Activated CD8-positive, alpha-beta memory T cell treated with anti-CD3 and anti-CD28 coated beads, Interleukin-2, amount 10 ng/mL, durations not matched to agents 7 days and 5 days (primary cell): ENCODE measurements at regions not wholly inside any gene's neighbourhood (a gene's known extent, or its start where the extent isn't known, plus 50 kb on each side); places are given as distances from the start of the nearest gene placed in this dataset.

Experiments used
- ATAC-seq: fragments of 150-1000 bp; cut with Tn5 transposase; one replicate; pipeline ENCODE4 v1.10.0; 2021; ENCODE audit warnings: moderate library complexity
- CTCF ChIA-PET: fragments of 350-600 bp; sonication (Branson Sonifier 250); formaldehyde crosslinking; loops from one replicate; lab custom pipeline; 2021; ENCODE audit warnings: antibody characterized with exemption; lab: Charles Lee
- DNase-seq: peaks from one replicate; pipeline ENCODE4 v3.0.0-alpha.2; 2020
- H3K27ac Mint-ChIP-seq: one replicate; pipeline ENCODE4 v1.8.0; 2021; ENCODE audit warnings: mild to moderate bottlenecking, mixed read lengths
- H3K27me3 Mint-ChIP-seq: one replicate; pipeline ENCODE4 v1.8.0; 2021; ENCODE audit warnings: mixed read lengths
- H3K36me3 Mint-ChIP-seq: one replicate; pipeline ENCODE4 v1.8.0; 2021; ENCODE audit warnings: mild to moderate bottlenecking, mixed read lengths
- H3K4me1 Mint-ChIP-seq: one replicate; pipeline ENCODE4 v1.8.0; 2021; ENCODE audit warnings: mixed read lengths
- H3K4me3 Mint-ChIP-seq: one replicate; pipeline ENCODE4 v1.8.0; 2021; ENCODE audit warnings: mild to moderate bottlenecking, moderate library complexity, mixed read lengths
- H3K9me3 Mint-ChIP-seq: one replicate; pipeline ENCODE4 v1.8.0; 2022; ENCODE audit warnings: low read depth, mixed read lengths

DNA sequence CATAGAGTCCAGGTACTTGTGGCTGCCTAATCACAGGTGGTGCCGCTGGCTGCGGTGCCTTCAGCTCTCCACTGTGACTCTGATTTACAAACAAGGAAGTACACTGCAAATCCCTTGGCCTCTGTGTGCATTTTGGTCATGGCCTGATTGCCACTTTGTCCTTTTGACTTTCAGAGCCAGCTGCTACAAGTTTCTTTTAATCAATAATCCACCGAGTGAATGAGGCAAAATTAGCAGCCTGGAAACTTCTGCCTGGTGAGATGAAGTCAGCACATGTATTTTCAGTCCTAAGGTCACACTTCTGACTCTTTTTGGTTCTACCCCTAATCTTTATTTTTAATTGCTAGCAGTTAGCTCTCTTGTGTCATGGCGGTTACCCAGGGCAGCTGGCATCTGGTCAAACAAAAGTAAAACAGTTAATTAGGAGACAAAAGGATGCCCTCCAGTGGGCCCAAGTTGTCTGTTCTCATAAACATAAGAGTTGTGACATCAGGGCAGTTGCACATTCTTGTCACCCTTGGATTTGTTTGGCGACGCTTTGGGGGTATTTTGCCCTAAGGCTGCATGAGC, 62.3 kb upstream of the LNX1 start:
- peaks cover 2% of the 10 kb centered on the region for H3K27me3 Mint-ChIP-seq
- no peak for DNase-seq
- H3K36me3 Mint-ChIP-seq, result no peaks in the 10 kb centered on the region
- no peak for ATAC-seq
- CTCF ChIA-PET, result no interaction called here
- no peak overlapping the region for H3K4me3 Mint-ChIP-seq
- no peak overlapping the region for H3K27ac Mint-ChIP-seq
- no peaks in the 10 kb centered on the region for H3K9me3 Mint-ChIP-seq
- H3K4me1 Mint-ChIP-seq, result no peaks in the 10 kb centered on the region

DNA sequence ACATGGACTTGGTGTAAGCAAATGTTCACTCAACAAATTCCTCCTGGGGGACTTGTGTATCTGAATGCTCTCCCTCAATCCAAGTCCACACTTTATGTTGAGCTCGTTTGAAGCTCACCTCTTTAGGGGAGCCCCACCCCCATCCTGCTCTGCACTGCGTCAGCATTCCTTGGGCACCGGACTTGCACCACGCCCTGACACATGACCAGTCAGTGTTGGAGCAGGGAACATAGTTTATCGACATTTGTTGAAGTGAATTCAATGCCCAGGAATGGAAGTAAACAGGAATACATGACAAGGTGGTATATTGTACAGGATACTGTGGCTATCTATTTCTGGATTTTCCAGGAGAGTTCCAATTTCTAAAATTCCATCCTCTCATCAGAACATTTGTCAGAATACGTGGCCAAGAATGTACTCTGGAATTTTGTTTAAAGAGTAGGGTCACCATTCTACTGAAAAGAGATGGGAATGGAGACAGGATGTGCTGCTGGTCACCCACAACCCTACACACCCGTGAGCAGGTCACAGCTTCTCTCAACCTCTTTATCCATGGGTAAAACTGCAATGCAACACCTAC, 60.0 kb upstream of the LNX1 start:
- Mint-ChIP-seq H3K36me3 (no peaks in the 10 kb centered on the region), H3K9me3 (no peaks in the 10 kb centered on the region), H3K4me3 (no peak overlapping the region), H3K27me3 (peaks cover 3% of the 10 kb centered on the region), H3K27ac (no peak overlapping the region), H3K4me1 (no peaks in the 10 kb centered on the region)
- DNase-seq (no peak), ATAC-seq (no peak)
- CTCF ChIA-PET, result interaction anchor here (1.2 kb wide), 1 partner anchor 583 kb away, joined by 3 read pairs; no protein-coding TSS in a partner anchor

DNA sequence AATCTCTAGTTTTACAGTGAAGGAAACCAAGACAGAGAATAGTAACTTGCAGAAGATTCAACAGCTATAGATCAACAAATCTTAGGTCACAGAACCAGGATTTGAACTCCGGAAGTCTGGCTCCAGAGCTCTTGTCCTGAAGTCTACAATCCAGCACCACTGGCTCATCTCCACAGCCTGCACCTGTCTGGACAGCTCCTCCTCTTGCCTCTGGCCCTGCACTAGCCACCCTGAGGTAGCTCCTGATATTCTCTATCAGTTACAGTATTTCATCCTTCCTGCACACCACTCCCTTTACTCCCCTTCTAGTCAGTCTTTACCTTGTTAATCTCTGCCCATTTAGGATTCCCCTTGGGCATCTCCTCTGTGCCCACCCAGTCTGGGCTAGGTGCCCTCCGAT, 58.1 kb upstream of the LNX1 start:
- Mint-ChIP-seq H3K27ac (no peak overlapping the region), H3K4me3 (no peak overlapping the region), H3K27me3 (peaks cover 3% of the 10 kb centered on the region), H3K36me3 (no peaks in the 10 kb centered on the region), H3K9me3 (no peaks in the 10 kb centered on the region), H3K4me1 (no peaks in the 10 kb centered on the region)
- CTCF ChIA-PET, result no interaction called here
- DNase-seq (no peak), ATAC-seq (no peak)

DNA sequence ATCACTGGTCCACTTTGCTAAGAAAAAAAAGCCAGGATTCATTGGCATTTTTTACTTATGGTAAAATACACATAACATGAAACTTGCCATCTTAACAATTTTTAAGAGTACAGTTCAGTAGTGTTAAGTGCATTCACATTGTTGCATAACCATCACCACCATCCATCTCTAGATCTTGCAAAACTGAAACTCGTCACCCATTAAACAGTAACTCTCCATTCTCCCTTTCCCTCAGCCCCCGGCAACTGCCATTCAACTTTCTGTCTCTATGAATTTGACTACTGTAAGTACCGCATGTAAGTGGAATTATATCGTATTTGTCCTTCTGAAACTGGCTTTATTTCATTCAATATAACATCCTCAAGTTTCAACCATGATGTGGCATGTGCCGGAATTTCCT, 56.3 kb upstream of the LNX1 start:
- no peaks in the 10 kb centered on the region for H3K36me3 Mint-ChIP-seq
- CTCF ChIA-PET, result no interaction called here
- no peak overlapping the region for H3K27ac Mint-ChIP-seq
- no peaks in the 10 kb centered on the region for H3K4me1 Mint-ChIP-seq
- ATAC-seq (no peak), DNase-seq (no peak)
- H3K27me3 Mint-ChIP-seq, result peaks cover 2% of the 10 kb centered on the region
- H3K4me3 Mint-ChIP-seq, result no peak overlapping the region
- no peaks in the 10 kb centered on the region for H3K9me3 Mint-ChIP-seq

DNA sequence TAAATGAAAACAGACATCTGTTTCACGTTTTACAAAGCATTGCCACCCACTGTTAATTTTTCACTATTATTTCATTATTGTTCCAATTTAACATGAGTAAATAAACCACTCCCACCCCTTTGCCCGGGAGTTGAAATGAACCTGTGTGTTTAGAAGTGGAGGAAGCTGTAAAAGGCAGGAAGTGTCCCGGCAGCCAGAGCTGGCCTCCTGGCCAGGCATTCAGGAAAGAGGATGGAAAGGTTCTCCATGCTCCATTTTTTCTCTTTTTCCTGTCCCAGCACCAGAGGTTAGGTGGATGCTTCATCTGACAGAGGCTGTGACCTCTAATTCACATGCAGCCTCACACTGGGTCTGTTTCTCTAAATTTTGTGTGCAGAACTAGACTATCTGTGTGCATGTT, 55.5 kb upstream of the LNX1 start:
- Mint-ChIP-seq H3K36me3 (no peaks in the 10 kb centered on the region), H3K9me3 (no peaks in the 10 kb centered on the region), H3K4me1 (no peaks in the 10 kb centered on the region), H3K27ac (no peak overlapping the region), H3K27me3 (peaks cover 2% of the 10 kb centered on the region), H3K4me3 (no peak overlapping the region)
- DNase-seq (no peak), ATAC-seq (no peak)
- CTCF ChIA-PET, result no interaction called here

DNA sequence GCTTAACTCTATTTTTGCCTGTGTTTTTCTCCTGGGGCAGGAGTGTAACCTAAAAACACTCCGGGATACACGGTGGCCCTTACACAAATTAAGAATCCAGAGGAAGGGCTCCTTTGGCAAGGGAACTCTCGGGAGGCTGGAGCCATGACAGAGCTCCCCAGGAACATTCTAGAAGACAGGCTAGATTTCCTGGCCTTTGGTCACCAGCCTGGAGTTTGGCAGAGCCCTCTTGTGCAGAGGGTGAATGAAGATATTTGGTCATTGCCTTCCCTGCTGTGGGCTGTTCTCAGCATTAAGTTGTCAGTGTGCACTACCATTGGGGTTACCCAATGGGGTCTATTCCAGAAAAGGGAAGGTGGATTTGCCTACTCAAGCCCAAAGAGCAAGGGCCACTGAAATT, 53.8 kb upstream of the LNX1 start:
- H3K27me3 Mint-ChIP-seq, result peaks cover 2% of the 10 kb centered on the region
- DNase-seq (no peak), ATAC-seq (no peak)
- no peak overlapping the region for H3K4me3 Mint-ChIP-seq
- no peaks in the 10 kb centered on the region for H3K9me3 Mint-ChIP-seq
- no peaks in the 10 kb centered on the region for H3K4me1 Mint-ChIP-seq
- H3K36me3 Mint-ChIP-seq, result no peaks in the 10 kb centered on the region
- CTCF ChIA-PET, result no interaction called here
- H3K27ac Mint-ChIP-seq, result no peak overlapping the region

DNA sequence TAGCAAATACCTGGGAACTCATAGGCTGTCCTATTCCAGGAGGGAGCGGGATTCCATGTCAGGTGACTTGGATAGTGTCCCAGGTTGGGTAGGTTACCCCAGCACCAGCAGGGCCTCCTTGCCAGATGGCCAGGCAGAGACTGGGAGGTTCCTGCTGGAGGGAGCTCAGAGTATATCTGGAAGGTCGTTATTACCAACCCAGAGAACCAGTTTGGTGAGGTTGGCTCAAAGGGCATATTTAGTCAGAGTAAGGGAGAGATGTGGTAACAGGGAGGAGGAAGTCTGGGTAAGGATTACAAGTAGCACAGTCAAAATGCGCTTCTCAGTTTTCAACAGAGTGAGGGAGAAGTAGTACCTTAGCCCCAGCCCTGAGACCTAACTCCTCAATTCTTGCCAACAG, 53.3 kb upstream of the LNX1 start:
- Mint-ChIP-seq H3K27ac (no peak overlapping the region), H3K4me3 (no peak overlapping the region), H3K4me1 (no peaks in the 10 kb centered on the region), H3K9me3 (no peaks in the 10 kb centered on the region), H3K27me3 (peaks cover 2% of the 10 kb centered on the region), H3K36me3 (no peaks in the 10 kb centered on the region)
- no peak for DNase-seq
- ATAC-seq, result no peak
- CTCF ChIA-PET, result no interaction called here
